ENCODE measurements at regions not wholly inside any gene's neighbourhood (a gene's known extent, or its start where the extent isn't known, plus 50 kb on each side); places are given as distances from the start of the nearest gene placed in this dataset.

GRCh38 chr1:177848577-177848976 lies 121.3 kb downstream of the SEC16B start:
- no peak for DNase-seq (ENCODE audit: low read depth in 3 of 3, low spot score in 2 of 3)

GRCh38 chr1:177847843-177848242 lies 122.0 kb downstream of the SEC16B start:
- DNase-seq (ENCODE audit: low read depth in 3 of 3, low spot score in 2 of 3) = no peak

GRCh38 chr1:177838907-177839485 lies 130.9 kb downstream of the SEC16B start:
- no peak for DNase-seq (ENCODE audit: low read depth in 3 of 3, low spot score in 2 of 3)

- DNase-seq (ENCODE audit: low read depth in 3 of 3, low spot score in 2 of 3) = no peak
Observed at GRCh38 chr1:177833631-177834030, 136.2 kb downstream of the SEC16B start.

- no peak for DNase-seq (ENCODE audit: low read depth in 3 of 3, low spot score in 2 of 3)
Observed at GRCh38 chr1:177830531-177831135, 139.2 kb downstream of the SEC16B start.

- no peak for DNase-seq (ENCODE audit: low read depth in 3 of 3, low spot score in 2 of 3)
Observed at GRCh38 chr1:177825276-177825901, 144.5 kb downstream of the SEC16B start.

GRCh38 chr1:177824508-177824982 lies 145.3 kb downstream of the SEC16B start:
- no peak for DNase-seq (ENCODE audit: low read depth in 3 of 3, low spot score in 2 of 3)

- DNase-seq (ENCODE audit: low read depth in 3 of 3, low spot score in 2 of 3) = no peak
Observed at GRCh38 chr1:177820213-177820612, 149.6 kb downstream of the SEC16B start.

GRCh38 chr1:177817937-177818875 lies 151.7 kb downstream of the SEC16B start:
- peak in 1 of 3 donors; percentile 24 for DNase-seq (ENCODE audit: low read depth in 3 of 3, low spot score in 2 of 3)

GRCh38 chr1:177812650-177813049 lies 157.2 kb downstream of the SEC16B start:
- DNase-seq (ENCODE audit: low read depth in 3 of 3, low spot score in 2 of 3) = no peak

GRCh38 chr1:177812144-177812543 lies 157.7 kb downstream of the SEC16B start:
- DNase-seq (ENCODE audit: low read depth in 3 of 3, low spot score in 2 of 3) = no peak

- peak; percentile 61 to 64 (median 64) for DNase-seq (ENCODE audit: low read depth in 3 of 3, low spot score in 2 of 3)
Observed at GRCh38 chr1:177811429-177811828, 158.4 kb downstream of the SEC16B start.

- DNase-seq (ENCODE audit: low read depth in 3 of 3, low spot score in 2 of 3) = peak in 1 of 3 donors; percentile 35
Observed at GRCh38 chr1:177809819-177810218, 160.0 kb downstream of the SEC16B start.

- DNase-seq (ENCODE audit: low read depth in 3 of 3, low spot score in 2 of 3) = no peak
Observed at GRCh38 chr1:177802304-177802703, 167.6 kb downstream of the SEC16B start.

GRCh38 chr1:177801790-177802189 lies 168.1 kb downstream of the SEC16B start:
- DNase-seq (ENCODE audit: low read depth in 3 of 3, low spot score in 2 of 3) = no peak

GRCh38 chr1:177800400-177801088 lies 169.3 kb downstream of the SEC16B start:
- DNase-seq (ENCODE audit: low read depth in 3 of 3, low spot score in 2 of 3) = peak in 1 of 3 donors; percentile 18

GRCh38 chr1:177799746-177800145 lies 170.1 kb downstream of the SEC16B start:
- DNase-seq (ENCODE audit: low read depth in 3 of 3, low spot score in 2 of 3) = no peak

GRCh38 chr1:177798614-177799013 lies 171.2 kb downstream of the SEC16B start:
- DNase-seq (ENCODE audit: low read depth in 3 of 3, low spot score in 2 of 3) = no peak

- DNase-seq (ENCODE audit: low read depth in 3 of 3, low spot score in 2 of 3) = no peak
Observed at GRCh38 chr1:177796561-177796960, 173.3 kb downstream of the SEC16B start.

GRCh38 chr1:177794376-177794991 lies 175.4 kb downstream of the SEC16B start:
- DNase-seq (ENCODE audit: low read depth in 3 of 3, low spot score in 2 of 3) = no peak
